ENCODE measurements at regions not wholly inside any gene's neighbourhood (a gene's known extent, or its start where the extent isn't known, plus 50 kb on each side); places are given as distances from the start of the nearest gene placed in this dataset.
A peak's percentile ranks its signal among the peaks of the same experiment; 100 is the strongest.

GRCh38 chr15:47371939-47372338, 345.4 kb upstream of the SEMA6D start:
- Histone ChIP-seq H3K36me3 (no peaks in the 10 kb centered on the region), H3K27me3 (ENCODE audit: low read depth) (no peaks in the 10 kb centered on the region), H3K4me3 (no peak overlapping the region), H3K27ac (replicated peaks) (no peak overlapping the region), H3K4me1 (no peaks in the 10 kb centered on the region), H3K9me3 (replicated peaks) (no peaks in the 10 kb centered on the region)
- no peak for TF ChIP-seq CTCF (IDR thresholded peaks at IDR 0.05; ENCODE audit: borderline replicate concordance)
- intact Hi-C loops (cut with micrococcal nuclease), result no loop called here
- DNase-seq, result no peak

GRCh38 chr15:47374222-47374621, 343.1 kb upstream of the SEMA6D start:
- no peak overlapping the region for H3K4me3 ChIP-seq
- peak; percentile 40 for TF ChIP-seq CTCF (IDR thresholded peaks at IDR 0.05; ENCODE audit: borderline replicate concordance)
- no peaks in the 10 kb centered on the region for H3K27me3 ChIP-seq (ENCODE audit: low read depth)
- H3K4me1 ChIP-seq, result no peaks in the 10 kb centered on the region
- no peaks in the 10 kb centered on the region for H3K9me3 ChIP-seq (replicated peaks)
- intact Hi-C loops (cut with micrococcal nuclease), result no loop called here
- no peaks in the 10 kb centered on the region for H3K36me3 ChIP-seq
- DNase-seq, result no peak
- no peak overlapping the region for H3K27ac ChIP-seq (replicated peaks)

- H3K9me3 ChIP-seq (replicated peaks), result no peaks in the 10 kb centered on the region
- intact Hi-C loops (cut with micrococcal nuclease), result no loop called here
Observed at GRCh38 chr15:47376190-47376589, 341.1 kb upstream of the SEMA6D start.

GRCh38 chr15:47377465-47377864, 339.8 kb upstream of the SEMA6D start:
- Histone ChIP-seq H3K27me3 (ENCODE audit: low read depth) (no peaks in the 10 kb centered on the region), H3K36me3 (no peaks in the 10 kb centered on the region), H3K4me1 (no peaks in the 10 kb centered on the region), H3K4me3 (no peak overlapping the region), H3K9me3 (replicated peaks) (no peaks in the 10 kb centered on the region), H3K27ac (replicated peaks) (no peak overlapping the region)
- TF ChIP-seq CTCF (IDR thresholded peaks at IDR 0.05; ENCODE audit: borderline replicate concordance), result no peak
- DNase-seq, result no peak
- intact Hi-C loops (cut with micrococcal nuclease), result no loop called here

More at GRCh38 chr15:47376190-47376589, 341.1 kb upstream of the SEMA6D start:
- no peaks in the 10 kb centered on the region for H3K36me3 ChIP-seq
- DNase-seq, result no peak
- H3K27ac ChIP-seq (replicated peaks), result no peak overlapping the region
- H3K4me1 ChIP-seq, result no peaks in the 10 kb centered on the region
- H3K27me3 ChIP-seq (ENCODE audit: low read depth), result no peaks in the 10 kb centered on the region
- H3K4me3 ChIP-seq, result no peak overlapping the region
- no peak for TF ChIP-seq CTCF (IDR thresholded peaks at IDR 0.05; ENCODE audit: borderline replicate concordance)

GRCh38 chr15:47378527-47378926, 338.8 kb upstream of the SEMA6D start:
- no peaks in the 10 kb centered on the region for H3K27me3 ChIP-seq (ENCODE audit: low read depth)
- intact Hi-C loops (cut with micrococcal nuclease), result no loop called here
- H3K4me1 ChIP-seq, result no peaks in the 10 kb centered on the region
- H3K27ac ChIP-seq (replicated peaks), result no peak overlapping the region
- TF ChIP-seq CTCF (IDR thresholded peaks at IDR 0.05; ENCODE audit: borderline replicate concordance), result no peak
- H3K9me3 ChIP-seq (replicated peaks), result no peaks in the 10 kb centered on the region
- no peaks in the 10 kb centered on the region for H3K36me3 ChIP-seq
- H3K4me3 ChIP-seq, result no peak overlapping the region
- DNase-seq, result no peak

- no peak for DNase-seq
- Histone ChIP-seq H3K4me3 (no peak overlapping the region), H3K36me3 (no peaks in the 10 kb centered on the region), H3K27ac (replicated peaks) (no peak overlapping the region), H3K4me1 (peaks cover 4% of the 10 kb centered on the region), H3K27me3 (ENCODE audit: low read depth) (no peaks in the 10 kb centered on the region), H3K9me3 (replicated peaks) (no peaks in the 10 kb centered on the region)
- intact Hi-C loops (cut with micrococcal nuclease), result no loop called here
- TF ChIP-seq CTCF (IDR thresholded peaks at IDR 0.05; ENCODE audit: borderline replicate concordance), result no peak
Observed at GRCh38 chr15:47383102-47383501, 334.2 kb upstream of the SEMA6D start.
